ENCODE measurements at regions not wholly inside any gene's neighbourhood (a gene's known extent, or its start where the extent isn't known, plus 50 kb on each side); places are given as distances from the start of the nearest gene placed in this dataset.
"Not testable (repeated sequence)": the region's sequence is repeated elsewhere in the genome, so short reads cannot be mapped to it uniquely, and the experiment has no call there.

GRCh38 chr12:24348180-24348579, 398.7 kb upstream of the SOX5 start:
- not testable (repeated sequence) for TF ChIP-seq POLR2A (IDR thresholded peaks at IDR 0.05; ENCODE audit: low read depth, low read length); TAF1 (IDR thresholded peaks at IDR 0.05; ENCODE audit: borderline replicate concordance, low read depth, low read length); POLR2AphosphoS5 (IDR thresholded peaks at IDR 0.05; ENCODE audit: low read depth, low read length)

Data from GM12892 (cell line).